ENCODE measurements at regions not wholly inside any gene's neighbourhood (a gene's known extent, or its start where the extent isn't known, plus 50 kb on each side); places are given as distances from the start of the nearest gene placed in this dataset.

DNA sequence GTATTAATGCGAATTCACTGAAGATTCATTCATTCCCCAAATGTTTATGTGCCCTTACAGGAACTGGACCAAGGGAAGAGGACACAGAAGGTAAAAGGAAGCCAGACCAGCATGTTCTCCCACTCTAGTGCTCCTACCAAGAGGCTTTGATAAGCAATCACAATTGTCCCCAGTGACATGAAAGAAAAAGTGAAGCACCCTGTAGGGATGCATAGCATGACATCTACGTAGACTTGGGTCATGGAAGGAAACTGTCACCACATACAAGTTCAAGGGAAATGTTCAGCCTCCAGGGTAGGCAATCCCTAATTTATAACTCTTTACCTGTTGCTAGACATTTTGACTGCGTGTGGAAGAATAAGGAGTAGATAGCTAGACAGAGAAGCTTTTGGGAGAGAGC, 348.6 kb upstream of the MCTP2 start:
- Mint-ChIP-seq H3K27ac (no peak overlapping the region), H3K4me1 (ENCODE audit: low read depth) (no peaks in the 10 kb centered on the region), H3K9me3 (no peaks in the 10 kb centered on the region), H3K36me3 (ENCODE audit: low read depth) (no peaks in the 10 kb centered on the region), H3K4me3 (no peak overlapping the region), H3K27me3 (peaks cover 3% of the 10 kb centered on the region)

DNA sequence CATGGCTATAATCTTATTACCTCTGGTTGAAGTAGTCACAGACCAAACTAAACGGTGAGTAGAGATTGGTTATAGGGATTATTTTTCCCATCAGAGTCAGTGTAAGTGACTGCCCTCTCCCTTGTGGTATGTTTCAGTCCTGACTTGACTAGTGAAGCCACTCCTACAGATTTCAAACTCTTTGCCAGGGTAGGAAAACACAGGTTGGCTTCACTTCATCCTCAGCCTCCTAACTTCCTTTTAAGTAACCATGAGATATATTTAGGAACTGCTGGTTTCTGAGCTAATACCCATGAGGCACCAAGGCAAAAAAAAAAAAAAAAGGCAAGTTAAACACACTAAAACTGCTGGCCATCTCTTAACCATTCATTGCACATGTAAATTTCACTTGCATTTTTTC, 349.2 kb upstream of the MCTP2 start:
- no peaks in the 10 kb centered on the region for H3K4me1 Mint-ChIP-seq (ENCODE audit: low read depth)
- no peaks in the 10 kb centered on the region for H3K9me3 Mint-ChIP-seq
- no peak overlapping the region for H3K4me3 Mint-ChIP-seq
- H3K36me3 Mint-ChIP-seq (ENCODE audit: low read depth), result no peaks in the 10 kb centered on the region
- no peak overlapping the region for H3K27ac Mint-ChIP-seq
- peaks cover 3% of the 10 kb centered on the region for H3K27me3 Mint-ChIP-seq

DNA sequence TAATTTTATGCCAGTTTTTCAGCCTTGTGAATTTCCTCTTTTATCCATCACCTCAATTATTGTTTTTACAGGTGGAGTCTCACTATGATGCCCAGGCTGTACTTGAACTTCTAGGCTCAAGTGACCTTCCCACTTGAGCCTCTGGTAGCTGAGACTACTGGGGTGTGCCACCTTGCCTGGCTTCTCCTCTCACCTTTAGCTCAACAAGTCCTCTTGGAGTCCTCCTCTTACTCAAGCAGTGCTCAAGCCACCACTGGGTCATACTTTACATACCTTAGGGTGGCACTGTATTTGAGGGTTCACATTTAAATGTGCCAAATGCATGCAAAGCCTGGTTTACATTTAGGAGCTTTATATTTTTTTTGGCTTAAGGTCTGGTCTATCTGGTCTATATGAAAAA, 350.1 kb upstream of the MCTP2 start:
- no peak overlapping the region for H3K4me3 Mint-ChIP-seq
- no peaks in the 10 kb centered on the region for H3K36me3 Mint-ChIP-seq (ENCODE audit: low read depth)
- no peak overlapping the region for H3K27ac Mint-ChIP-seq
- peaks cover 3% of the 10 kb centered on the region for H3K27me3 Mint-ChIP-seq
- H3K9me3 Mint-ChIP-seq, result no peaks in the 10 kb centered on the region
- no peaks in the 10 kb centered on the region for H3K4me1 Mint-ChIP-seq (ENCODE audit: low read depth)

DNA sequence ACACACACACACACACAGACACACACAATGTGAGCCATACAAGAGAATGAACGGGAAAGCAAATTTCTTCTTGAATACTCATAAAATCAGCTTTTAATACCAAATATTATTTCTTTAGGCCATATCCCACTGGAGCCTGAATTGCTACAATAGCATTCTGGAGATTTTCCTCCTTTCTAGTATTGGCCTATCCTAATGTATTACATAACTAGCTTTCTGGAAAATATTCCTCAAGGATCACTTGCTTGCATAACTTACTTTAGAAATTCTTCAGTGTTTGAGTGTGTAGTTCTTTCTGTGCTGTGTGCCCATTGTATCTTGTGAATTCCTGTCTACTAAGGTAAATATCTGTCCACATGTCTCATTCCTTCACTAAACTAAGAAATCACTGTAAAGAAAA, 351.0 kb upstream of the MCTP2 start:
- peaks cover 3% of the 10 kb centered on the region for H3K27me3 Mint-ChIP-seq
- no peaks in the 10 kb centered on the region for H3K9me3 Mint-ChIP-seq
- H3K36me3 Mint-ChIP-seq (ENCODE audit: low read depth), result no peaks in the 10 kb centered on the region
- no peaks in the 10 kb centered on the region for H3K4me1 Mint-ChIP-seq (ENCODE audit: low read depth)
- H3K27ac Mint-ChIP-seq, result no peak overlapping the region
- no peak overlapping the region for H3K4me3 Mint-ChIP-seq

DNA sequence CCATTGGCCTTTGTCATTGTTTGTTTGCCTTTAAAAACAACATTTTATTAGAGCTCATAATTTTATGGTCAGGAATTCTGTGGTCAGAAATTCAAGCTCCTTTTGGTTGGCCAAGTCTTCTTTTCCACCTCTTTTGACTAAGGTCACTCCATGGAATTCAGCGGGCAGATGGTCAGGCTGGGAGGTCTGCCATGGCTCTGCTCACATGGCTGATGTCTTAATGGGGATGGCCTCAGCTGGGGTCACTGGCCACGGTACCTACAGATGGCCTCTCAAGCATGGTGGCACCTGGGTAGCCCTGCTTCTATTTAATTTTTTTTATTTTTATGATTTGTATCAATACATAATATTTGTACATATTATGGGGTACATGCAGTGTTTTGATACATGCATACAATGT, 360.8 kb upstream of the MCTP2 start:
- no peaks in the 10 kb centered on the region for H3K4me1 Mint-ChIP-seq (ENCODE audit: low read depth)
- no peaks in the 10 kb centered on the region for H3K9me3 Mint-ChIP-seq
- no peak overlapping the region for H3K27ac Mint-ChIP-seq
- H3K4me3 Mint-ChIP-seq, result no peak overlapping the region
- H3K36me3 Mint-ChIP-seq (ENCODE audit: low read depth), result no peaks in the 10 kb centered on the region
- no peaks in the 10 kb centered on the region for H3K27me3 Mint-ChIP-seq

DNA sequence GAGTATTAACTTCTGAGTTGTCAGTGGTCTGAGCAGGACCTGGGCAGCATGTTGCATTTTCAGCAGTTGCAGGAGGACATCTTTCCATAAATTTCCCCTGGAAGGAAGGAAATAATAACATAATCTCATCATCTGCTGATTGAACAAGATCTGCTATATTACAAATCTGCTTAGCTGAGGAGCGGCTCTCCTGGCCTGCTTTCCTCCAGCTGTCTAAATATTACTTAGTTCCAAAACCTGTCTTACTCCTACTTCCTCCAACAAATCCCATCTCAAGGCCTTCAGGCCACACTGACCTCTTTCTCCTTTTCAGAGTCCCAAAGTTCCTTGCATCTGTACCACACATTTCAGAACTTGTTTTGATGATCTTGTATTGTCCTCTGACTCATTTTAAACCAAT, 364.4 kb upstream of the MCTP2 start:
- Mint-ChIP-seq H3K4me3 (no peak overlapping the region), H3K27ac (no peak overlapping the region), H3K9me3 (no peaks in the 10 kb centered on the region), H3K36me3 (ENCODE audit: low read depth) (no peaks in the 10 kb centered on the region), H3K27me3 (peaks cover 17% of the 10 kb centered on the region), H3K4me1 (ENCODE audit: low read depth) (no peaks in the 10 kb centered on the region)

DNA sequence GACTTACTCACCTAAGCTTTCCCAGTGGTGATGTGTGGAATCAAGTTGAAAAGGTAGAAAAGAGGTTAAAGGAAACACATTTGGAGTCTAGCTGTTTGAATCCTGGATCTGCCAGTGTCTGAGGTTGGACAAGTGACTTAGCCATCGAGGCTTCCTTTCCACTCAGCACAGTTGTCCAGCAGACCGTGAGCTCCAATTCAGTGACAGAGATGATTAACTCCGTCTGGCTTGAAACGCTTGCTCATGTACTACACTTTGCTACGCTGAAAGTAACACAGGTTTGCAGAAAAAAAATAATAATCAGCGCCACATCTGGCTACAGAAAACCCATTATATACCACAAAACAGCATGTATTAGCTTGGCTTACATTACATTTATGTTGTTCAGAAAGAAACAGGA, 364.9 kb upstream of the MCTP2 start:
- Mint-ChIP-seq H3K27me3 (peaks cover 18% of the 10 kb centered on the region), H3K27ac (no peak overlapping the region), H3K36me3 (ENCODE audit: low read depth) (no peaks in the 10 kb centered on the region), H3K9me3 (no peaks in the 10 kb centered on the region), H3K4me3 (no peak overlapping the region), H3K4me1 (ENCODE audit: low read depth) (peaks cover under 1% of the 10 kb centered on the region)

DNA sequence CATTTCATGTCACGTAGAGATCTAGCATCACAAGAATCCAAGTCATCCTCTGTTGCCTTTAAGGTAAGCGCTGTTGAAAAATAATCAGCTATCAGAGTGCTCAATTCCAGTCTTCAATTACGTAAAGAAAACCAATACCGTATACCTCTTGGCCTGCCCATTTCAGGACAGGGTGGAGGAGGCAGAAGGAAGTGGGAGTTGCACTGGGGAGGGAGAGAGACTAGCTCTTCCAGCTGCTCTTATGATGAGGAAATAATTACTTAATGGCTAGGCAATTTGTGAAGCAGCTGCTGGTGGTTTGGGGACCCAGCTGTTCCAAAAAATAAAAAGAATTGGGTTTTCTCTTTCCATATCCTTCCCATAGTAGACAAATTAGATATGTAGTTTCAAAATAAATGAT, 365.8 kb upstream of the MCTP2 start:
- Mint-ChIP-seq H3K27me3 (peaks cover 19% of the 10 kb centered on the region), H3K27ac (no peak overlapping the region), H3K4me3 (no peak overlapping the region)

DNA sequence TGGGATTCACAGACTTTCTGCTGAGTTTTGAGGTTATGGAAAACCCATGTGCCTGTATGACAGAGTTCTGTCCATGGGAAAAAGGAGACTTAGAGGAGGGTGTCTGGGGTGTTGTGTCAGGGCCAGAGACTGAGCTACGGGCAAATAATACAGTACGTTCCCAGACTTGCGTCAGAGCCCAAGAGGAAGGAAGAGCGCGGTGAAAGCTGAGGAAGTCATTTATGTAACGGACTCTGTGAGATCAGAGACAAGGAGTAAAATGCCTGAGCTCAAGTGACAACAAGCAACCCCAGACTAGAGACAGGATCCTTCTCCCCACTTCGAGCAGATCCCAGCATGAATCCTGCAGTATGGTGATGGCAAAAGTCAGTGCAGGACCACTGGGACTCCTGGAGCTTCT, 368.6 kb upstream of the MCTP2 start:
- Mint-ChIP-seq H3K9me3 (no peaks in the 10 kb centered on the region), H3K4me3 (no peak overlapping the region), H3K36me3 (ENCODE audit: low read depth) (no peaks in the 10 kb centered on the region), H3K4me1 (ENCODE audit: low read depth) (peaks cover 3% of the 10 kb centered on the region), H3K27ac (no peak overlapping the region), H3K27me3 (peaks cover 22% of the 10 kb centered on the region)

More for the DNA sequence above, 365.8 kb upstream of the MCTP2 start:
- peaks cover 3% of the 10 kb centered on the region for H3K4me1 Mint-ChIP-seq (ENCODE audit: low read depth)
- H3K9me3 Mint-ChIP-seq, result no peaks in the 10 kb centered on the region
- no peaks in the 10 kb centered on the region for H3K36me3 Mint-ChIP-seq (ENCODE audit: low read depth)

DNA sequence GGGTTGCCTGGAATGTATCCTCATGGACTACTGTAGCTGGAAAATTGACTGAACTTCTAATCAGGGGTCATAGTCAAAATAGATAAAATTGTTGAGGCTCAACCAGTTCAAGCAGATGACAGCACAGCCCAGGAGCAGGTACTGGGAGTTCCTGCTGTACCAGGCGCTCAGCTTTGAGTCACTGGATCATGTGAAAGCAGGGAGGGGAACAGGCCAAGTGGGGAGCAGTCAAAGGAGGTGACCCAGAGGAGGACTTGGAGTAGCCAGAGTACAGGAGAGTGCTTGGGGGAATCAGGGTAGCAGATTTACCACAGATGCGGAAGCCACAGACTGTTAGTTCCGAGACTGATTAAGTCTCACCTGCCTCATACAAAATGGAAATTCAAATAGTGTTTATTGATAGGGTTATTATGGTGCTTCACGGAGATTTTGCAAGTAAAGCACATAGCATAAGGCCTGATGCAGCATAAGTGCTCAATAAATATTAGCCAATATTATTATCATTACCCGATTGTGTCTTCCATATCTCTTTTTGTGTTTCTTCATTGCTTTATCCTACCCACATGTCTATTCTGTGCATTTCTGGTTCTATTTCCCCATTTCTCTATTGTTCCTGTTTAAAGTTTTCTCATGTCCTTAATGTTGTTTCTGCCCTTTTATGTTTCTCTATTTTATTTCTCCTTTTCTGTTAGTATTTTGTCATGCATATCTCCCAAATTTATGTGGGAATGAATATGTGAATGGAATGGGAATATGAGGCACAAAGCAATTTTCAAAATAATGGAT, 369.2 kb upstream of the MCTP2 start:
- Mint-ChIP-seq H3K9me3 (no peaks in the 10 kb centered on the region), H3K27me3 (peaks cover 22% of the 10 kb centered on the region), H3K27ac (no peak overlapping the region), H3K4me1 (ENCODE audit: low read depth) (peaks cover 3% of the 10 kb centered on the region), H3K36me3 (ENCODE audit: low read depth) (no peaks in the 10 kb centered on the region), H3K4me3 (no peak overlapping the region)

DNA sequence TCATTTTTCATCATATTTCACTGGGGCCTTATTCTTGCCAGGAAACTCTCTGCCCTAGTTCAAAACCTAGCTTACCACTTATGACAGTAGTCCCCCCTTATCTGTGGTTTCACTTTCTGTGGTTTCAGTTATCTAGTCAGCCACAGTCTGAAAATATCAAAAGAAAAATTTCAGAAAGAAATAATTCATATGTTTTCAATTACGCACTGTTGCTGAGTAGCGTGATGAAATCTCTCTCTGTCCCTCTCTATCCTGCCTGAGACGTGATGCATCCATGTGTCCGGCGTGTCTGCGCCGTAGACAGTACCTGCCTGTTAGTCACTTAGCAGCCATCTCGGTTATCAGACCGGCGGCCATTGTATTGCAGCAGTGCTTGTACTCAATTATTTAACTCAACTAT, 369.9 kb upstream of the MCTP2 start:
- no peak overlapping the region for H3K4me3 Mint-ChIP-seq
- H3K4me1 Mint-ChIP-seq (ENCODE audit: low read depth), result peaks cover 3% of the 10 kb centered on the region

DNA sequence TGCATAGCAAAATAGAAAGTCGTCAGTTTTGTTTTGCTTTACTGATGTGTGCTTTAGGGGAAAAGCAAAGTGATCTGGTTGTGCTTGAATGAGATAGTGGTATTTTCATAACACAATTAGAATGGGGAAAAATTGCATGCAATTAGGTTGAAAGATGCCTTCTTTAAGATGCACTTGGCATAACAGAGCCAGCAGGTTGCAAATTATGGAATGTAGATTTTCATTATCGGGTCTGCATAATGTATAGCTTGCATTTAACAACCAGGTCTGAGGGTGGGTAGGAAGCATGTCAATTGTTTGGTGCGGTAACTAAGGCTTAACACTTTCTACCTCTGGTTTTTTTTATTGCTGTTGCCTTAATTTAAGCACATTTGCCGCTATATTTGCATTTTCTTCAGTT, 370.7 kb upstream of the MCTP2 start:
- H3K36me3 Mint-ChIP-seq (ENCODE audit: low read depth), result no peaks in the 10 kb centered on the region
- no peaks in the 10 kb centered on the region for H3K9me3 Mint-ChIP-seq
- no peak overlapping the region for H3K27ac Mint-ChIP-seq
- H3K4me1 Mint-ChIP-seq (ENCODE audit: low read depth), result peaks cover 3% of the 10 kb centered on the region
- H3K4me3 Mint-ChIP-seq, result no peak overlapping the region
- peaks cover 22% of the 10 kb centered on the region for H3K27me3 Mint-ChIP-seq

More for the DNA sequence above, 369.9 kb upstream of the MCTP2 start:
- H3K9me3 Mint-ChIP-seq, result no peaks in the 10 kb centered on the region
- peaks cover 22% of the 10 kb centered on the region for H3K27me3 Mint-ChIP-seq
- H3K27ac Mint-ChIP-seq, result no peak overlapping the region
- no peaks in the 10 kb centered on the region for H3K36me3 Mint-ChIP-seq (ENCODE audit: low read depth)

DNA sequence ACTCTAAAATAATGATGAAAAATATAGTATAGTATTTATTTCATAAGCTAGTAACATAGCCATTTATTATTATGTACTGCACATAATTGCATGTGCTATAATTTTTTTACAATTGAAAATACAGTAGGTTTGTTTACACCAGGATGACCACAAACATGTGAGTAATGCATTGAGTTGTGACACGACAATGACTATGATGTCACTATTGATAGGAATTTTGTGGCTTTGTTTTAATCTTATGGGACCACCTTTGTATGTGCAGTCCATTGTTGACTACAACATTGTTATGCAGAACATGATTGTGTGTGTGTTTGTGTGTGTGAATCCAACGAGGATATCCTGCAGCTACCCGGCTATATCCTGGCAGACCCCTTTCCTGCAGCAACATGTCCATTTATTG, 372.2 kb upstream of the MCTP2 start:
- Mint-ChIP-seq H3K4me1 (ENCODE audit: low read depth) (peaks cover 3% of the 10 kb centered on the region), H3K4me3 (no peak overlapping the region), H3K9me3 (no peaks in the 10 kb centered on the region), H3K36me3 (ENCODE audit: low read depth) (no peaks in the 10 kb centered on the region), H3K27ac (no peak overlapping the region), H3K27me3 (peaks cover 27% of the 10 kb centered on the region)

DNA sequence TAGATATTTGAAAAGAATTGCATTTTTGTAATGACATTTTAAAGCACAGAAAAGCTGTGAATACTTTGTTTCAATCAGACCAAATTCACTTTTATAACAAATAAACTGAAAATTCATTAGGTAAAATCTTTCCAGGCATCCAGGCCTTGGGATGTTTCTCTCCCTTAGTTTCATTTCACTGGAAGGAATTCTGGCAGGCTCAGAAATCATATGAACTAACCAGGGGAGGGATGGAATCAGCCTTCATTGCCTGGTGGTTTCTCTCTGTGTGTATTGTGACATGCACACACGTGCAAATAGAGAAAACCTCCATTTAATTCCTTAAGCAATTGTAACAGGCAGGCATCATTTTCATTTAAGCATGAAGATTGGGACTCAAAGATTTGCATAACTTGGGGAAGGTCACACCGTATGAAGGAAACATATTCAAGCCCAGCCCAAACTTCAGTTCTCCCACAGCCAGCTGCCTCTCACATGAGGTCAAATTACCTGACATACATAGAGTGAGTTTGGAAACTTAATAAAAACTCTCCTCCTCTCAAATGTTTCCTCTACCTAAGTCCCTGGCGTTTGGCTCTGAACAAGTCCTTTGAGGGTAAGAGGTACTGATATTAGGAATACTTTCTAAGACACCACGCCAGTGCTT, 376.1 kb upstream of the MCTP2 start:
- Mint-ChIP-seq H3K4me3 (no peak overlapping the region), H3K9me3 (no peaks in the 10 kb centered on the region), H3K36me3 (ENCODE audit: low read depth) (no peaks in the 10 kb centered on the region), H3K27ac (no peak overlapping the region), H3K4me1 (ENCODE audit: low read depth) (no peaks in the 10 kb centered on the region), H3K27me3 (peaks cover 15% of the 10 kb centered on the region)

DNA sequence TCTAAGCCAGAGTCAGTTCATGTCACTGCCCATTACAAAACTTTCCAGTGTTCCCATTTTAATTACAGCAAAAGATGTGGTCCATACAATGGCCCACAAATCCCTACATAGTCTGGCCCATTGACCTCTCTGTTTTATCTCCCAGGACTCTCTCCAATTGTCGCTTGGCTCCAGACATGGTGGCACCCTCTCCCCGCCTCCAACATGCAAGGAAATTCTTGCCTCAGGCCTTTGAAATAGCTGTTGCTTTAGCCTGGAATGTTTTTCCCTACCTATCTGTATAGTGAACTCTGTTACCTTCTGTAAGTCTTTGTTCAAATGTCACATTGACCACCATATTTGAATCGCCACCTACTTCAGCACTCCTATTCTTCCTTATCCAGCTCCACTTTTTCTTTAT, 377.3 kb upstream of the MCTP2 start:
- H3K36me3 Mint-ChIP-seq (ENCODE audit: low read depth), result no peaks in the 10 kb centered on the region
- H3K27ac Mint-ChIP-seq, result no peak overlapping the region
- peaks cover 14% of the 10 kb centered on the region for H3K27me3 Mint-ChIP-seq
- H3K4me1 Mint-ChIP-seq (ENCODE audit: low read depth), result no peaks in the 10 kb centered on the region
- H3K9me3 Mint-ChIP-seq, result no peaks in the 10 kb centered on the region
- H3K4me3 Mint-ChIP-seq, result no peak overlapping the region

DNA sequence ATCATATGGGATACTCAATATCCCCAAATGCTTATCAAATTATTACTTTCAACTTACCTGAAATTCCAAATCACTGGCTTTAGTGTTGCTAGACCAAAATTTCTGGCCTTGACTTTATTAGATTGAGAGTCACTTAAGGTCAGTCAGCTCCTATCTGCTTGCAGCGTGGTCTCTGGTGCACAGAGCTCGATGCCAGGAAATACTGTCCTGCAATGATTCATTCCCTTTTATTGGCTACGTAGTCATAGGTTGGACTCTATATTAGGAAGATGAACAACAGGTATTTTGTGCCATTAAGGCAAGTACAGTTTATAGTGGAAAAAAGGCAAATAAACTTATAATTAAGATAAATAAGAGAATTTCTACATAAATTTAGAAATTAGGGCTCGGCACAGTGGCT, 378.6 kb upstream of the MCTP2 start:
- Mint-ChIP-seq H3K36me3 (ENCODE audit: low read depth) (no peaks in the 10 kb centered on the region), H3K9me3 (no peaks in the 10 kb centered on the region), H3K4me3 (no peak overlapping the region), H3K27me3 (peaks cover 14% of the 10 kb centered on the region), H3K27ac (no peak overlapping the region), H3K4me1 (ENCODE audit: low read depth) (no peaks in the 10 kb centered on the region)

Measured in stimulated activated naive CD8-positive, alpha-beta T cell treated with anti-CD3 and anti-CD28 coated beads, Interleukin-15, Interleukin-2, amounts not matched to agents 100 ng/mL and 50 ng/mL, for 24 hours (primary cell).